SK-N-SH treated with all-trans-retinoic acid at 6 μM for 48 hours (cell line): ENCODE measurements at regions not wholly inside any gene's neighbourhood (a gene's known extent, or its start where the extent isn't known, plus 50 kb on each side); places are given as distances from the start of the nearest gene placed in this dataset.

Experiments
- BACH2 ChIP-seq: fragments of 250-450 bp; sonication (Bioruptor Pico); IDR thresholded peaks from 2 replicates; pipeline ENCODE4 v1.9.0; 2021; ENCODE audit warnings: mild to moderate bottlenecking, borderline replicate concordance
- CSDC2 ChIP-seq: fragments of 250-450 bp; sonication (Bioruptor Pico); IDR thresholded peaks from 2 replicates; pipeline ENCODE4 v1.5.0; 2020; ENCODE audit warnings: mild to moderate bottlenecking, moderate library complexity
- ESRRG ChIP-seq: fragments of 250-450 bp; sonication (Bioruptor Pico); IDR thresholded peaks from 2 replicates; pipeline ENCODE4 v1.6.1; 2021; ENCODE audit warnings: mild to moderate bottlenecking
- RARB ChIP-seq: fragments of 250-450 bp; sonication (Bioruptor Pico); IDR thresholded peaks from 2 replicates; pipeline ENCODE4 v1.8.0; 2021; ENCODE audit warnings: mild to moderate bottlenecking, moderate library complexity
- SNAI2 ChIP-seq: fragments of 250-450 bp; sonication (Bioruptor Pico); IDR thresholded peaks from 2 replicates; pipeline ENCODE4 v1.5.0; 2020; ENCODE audit warnings: mild to moderate bottlenecking, moderate library complexity
- TCF4 ChIP-seq: fragments of 250-450 bp; sonication (Bioruptor Pico); IDR thresholded peaks from 2 replicates; pipeline ENCODE4 v1.8.0; 2021; ENCODE audit warnings: mild to moderate bottlenecking, moderate library complexity, borderline replicate concordance
- ZFP3 ChIP-seq: fragments of 250-450 bp; sonication (Bioruptor Pico); IDR thresholded peaks from 2 replicates; pipeline ENCODE4 v1.5.0; 2020; ENCODE audit warnings: mild to moderate bottlenecking, moderate library complexity
- ZNF565 ChIP-seq: fragments of 450-650 bp; formaldehyde crosslinking; conservative IDR thresholded peaks from 2 replicates; pipeline ENCODE4 v1.5.0; 2020; ENCODE audit warnings: low read depth, mild to moderate bottlenecking, moderate library complexity
- ZNF70 ChIP-seq: fragments of 450-650 bp; formaldehyde crosslinking; IDR thresholded peaks from 2 replicates; pipeline ENCODE4 v1.5.0; 2020; ENCODE audit warnings: mild to moderate bottlenecking, moderate library complexity
- TF ChIP-seq, protein P1 (sequence below): fragments of 250-450 bp; sonication (Bioruptor Pico); IDR thresholded peaks from 2 replicates; pipeline ENCODE4 v1.8.0; 2020; ENCODE audit warnings: mild to moderate bottlenecking, moderate library complexity, borderline replicate concordance
- TF ChIP-seq, protein P2 (sequence below): fragments of 250-450 bp; sonication (Bioruptor Pico); IDR thresholded peaks from 2 replicates; pipeline ENCODE4 v1.8.0; 2021; ENCODE audit warnings: low read depth, mild to moderate bottlenecking, moderate library complexity, borderline replicate concordance
- TF ChIP-seq, protein P3 (sequence below): fragments of 250-450 bp; sonication (Bioruptor Pico); IDR thresholded peaks from 2 replicates; pipeline ENCODE4 v1.5.1; 2021; ENCODE audit warnings: mild to moderate bottlenecking, moderate library complexity

DNA sequence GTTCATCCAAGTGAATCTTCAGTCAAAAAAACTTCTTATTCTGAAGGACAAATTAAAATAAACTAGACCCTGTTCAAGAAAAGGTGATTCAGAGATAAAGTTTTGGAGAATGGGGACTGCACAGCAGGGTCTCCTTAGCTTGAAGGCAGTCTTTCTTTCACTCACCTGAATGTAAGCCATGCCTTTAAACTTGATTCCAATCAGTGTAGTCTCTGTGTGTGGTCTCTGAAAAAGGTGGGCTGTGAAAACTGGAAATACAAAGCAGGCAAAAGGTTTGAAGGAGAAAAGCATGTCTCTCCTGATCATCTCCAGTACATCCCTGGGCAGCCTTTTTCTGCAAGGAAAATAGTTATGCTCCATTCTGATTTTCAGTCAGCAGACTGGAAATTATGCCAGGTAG lies 188.0 kb upstream of the SASH1 start:
- TF ChIP-seq TCF4 (CRISPR knock-in tag) (no peak), ZFP3 (CRISPR knock-in tag) (no peak), ZNF70 (CRISPR knock-in tag) (no peak), ESRRG (CRISPR knock-in tag) (no peak), RARB (CRISPR knock-in tag) (no peak), BACH2 (CRISPR knock-in tag) (no peak), CSDC2 (no peak), SNAI2 (CRISPR knock-in tag) (no peak), ZNF565 (CRISPR knock-in tag) (no peak)
- TF ChIP-seq, protein P1, sequence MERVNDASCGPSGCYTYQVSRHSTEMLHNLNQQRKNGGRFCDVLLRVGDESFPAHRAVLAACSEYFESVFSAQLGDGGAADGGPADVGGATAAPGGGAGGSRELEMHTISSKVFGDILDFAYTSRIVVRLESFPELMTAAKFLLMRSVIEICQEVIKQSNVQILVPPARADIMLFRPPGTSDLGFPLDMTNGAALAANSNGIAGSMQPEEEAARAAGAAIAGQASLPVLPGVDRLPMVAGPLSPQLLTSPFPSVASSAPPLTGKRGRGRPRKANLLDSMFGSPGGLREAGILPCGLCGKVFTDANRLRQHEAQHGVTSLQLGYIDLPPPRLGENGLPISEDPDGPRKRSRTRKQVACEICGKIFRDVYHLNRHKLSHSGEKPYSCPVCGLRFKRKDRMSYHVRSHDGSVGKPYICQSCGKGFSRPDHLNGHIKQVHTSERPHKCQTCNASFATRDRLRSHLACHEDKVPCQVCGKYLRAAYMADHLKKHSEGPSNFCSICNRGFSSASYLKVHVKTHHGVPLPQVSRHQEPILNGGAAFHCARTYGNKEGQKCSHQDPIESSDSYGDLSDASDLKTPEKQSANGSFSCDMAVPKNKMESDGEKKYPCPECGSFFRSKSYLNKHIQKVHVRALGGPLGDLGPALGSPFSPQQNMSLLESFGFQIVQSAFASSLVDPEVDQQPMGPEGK, result no peak
- TF ChIP-seq, protein P2, sequence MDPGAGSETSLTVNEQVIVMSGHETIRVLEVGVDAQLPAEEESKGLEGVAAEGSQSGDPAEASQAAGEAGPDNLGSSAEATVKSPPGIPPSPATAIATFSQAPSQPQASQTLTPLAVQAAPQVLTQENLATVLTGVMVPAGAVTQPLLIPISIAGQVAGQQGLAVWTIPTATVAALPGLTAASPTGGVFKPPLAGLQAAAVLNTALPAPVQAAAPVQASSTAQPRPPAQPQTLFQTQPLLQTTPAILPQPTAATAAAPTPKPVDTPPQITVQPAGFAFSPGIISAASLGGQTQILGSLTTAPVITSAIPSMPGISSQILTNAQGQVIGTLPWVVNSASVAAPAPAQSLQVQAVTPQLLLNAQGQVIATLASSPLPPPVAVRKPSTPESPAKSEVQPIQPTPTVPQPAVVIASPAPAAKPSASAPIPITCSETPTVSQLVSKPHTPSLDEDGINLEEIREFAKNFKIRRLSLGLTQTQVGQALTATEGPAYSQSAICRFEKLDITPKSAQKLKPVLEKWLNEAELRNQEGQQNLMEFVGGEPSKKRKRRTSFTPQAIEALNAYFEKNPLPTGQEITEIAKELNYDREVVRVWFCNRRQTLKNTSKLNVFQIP, result no peak
- TF ChIP-seq, protein P3, sequence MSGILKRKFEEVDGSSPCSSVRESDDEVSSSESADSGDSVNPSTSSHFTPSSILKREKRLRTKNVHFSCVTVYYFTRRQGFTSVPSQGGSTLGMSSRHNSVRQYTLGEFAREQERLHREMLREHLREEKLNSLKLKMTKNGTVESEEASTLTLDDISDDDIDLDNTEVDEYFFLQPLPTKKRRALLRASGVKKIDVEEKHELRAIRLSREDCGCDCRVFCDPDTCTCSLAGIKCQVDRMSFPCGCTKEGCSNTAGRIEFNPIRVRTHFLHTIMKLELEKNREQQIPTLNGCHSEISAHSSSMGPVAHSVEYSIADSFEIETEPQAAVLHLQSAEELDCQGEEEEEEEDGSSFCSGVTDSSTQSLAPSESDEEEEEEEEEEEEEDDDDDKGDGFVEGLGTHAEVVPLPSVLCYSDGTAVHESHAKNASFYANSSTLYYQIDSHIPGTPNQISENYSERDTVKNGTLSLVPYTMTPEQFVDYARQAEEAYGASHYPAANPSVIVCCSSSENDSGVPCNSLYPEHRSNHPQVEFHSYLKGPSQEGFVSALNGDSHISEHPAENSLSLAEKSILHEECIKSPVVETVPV, result no peak
